ENCODE measurements at regions not wholly inside any gene's neighbourhood (a gene's known extent, or its start where the extent isn't known, plus 50 kb on each side); places are given as distances from the start of the nearest gene placed in this dataset.
"Not testable (repeated sequence)": the region's sequence is repeated elsewhere in the genome, so short reads cannot be mapped to it uniquely, and the experiment has no call there.

GRCh38 chr22:17303441-17303839, 65.8 kb upstream of the CECR2 start:
- no peaks in the 10 kb centered on the region for H4K20me1 ChIP-seq (ENCODE audit: insufficient read depth, poor library complexity, severe bottlenecking)
- no peaks in the 10 kb centered on the region for H3K36me3 ChIP-seq (replicated peaks; ENCODE audit: insufficient read depth, low read depth)
- no peak overlapping the region for H3K27ac ChIP-seq
- no peak for TF ChIP-seq CTCF (IDR thresholded peaks at IDR 0.05; ENCODE audit: poor library complexity)
- TF ChIP-seq EZH2phosphoT487 (IDR thresholded peaks at IDR 0.05; ENCODE audit: low read depth, severe bottlenecking, unreplicated experiment), result no peak
- TF ChIP-seq EZH2 (IDR thresholded peaks at IDR 0.05; ENCODE audit: borderline replicate concordance), result no peak
- no peaks in the 10 kb centered on the region for H3K27me3 ChIP-seq
- H3K4me1 ChIP-seq (ENCODE audit: insufficient read depth), result no peaks in the 10 kb centered on the region
- H3K4me3 ChIP-seq, result no peak overlapping the region
- no peaks in the 10 kb centered on the region for H3K79me2 ChIP-seq
- H3K9me3 ChIP-seq (ENCODE audit: low read depth), result no peaks in the 10 kb centered on the region
- no peak for DNase-seq (ENCODE audit: low spot score)
- H3K9me2 ChIP-seq (replicated peaks; ENCODE audit: insufficient read depth), result no peaks in the 10 kb centered on the region
- no peak overlapping the region for H3K4me2 ChIP-seq
- WGBS (ENCODE audit: low lambda C conversion rate, missing lambda C conversion rate), result 92% methylated on average over 15 of the region's 15 CpGs
- no peak overlapping the region for H2AFZ ChIP-seq

- H3K27ac ChIP-seq, result no peak overlapping the region
- no peak for DNase-seq (ENCODE audit: low spot score)
- no peak overlapping the region for H3K4me3 ChIP-seq
- H3K79me2 ChIP-seq, result no peaks in the 10 kb centered on the region
- no peaks in the 10 kb centered on the region for H3K27me3 ChIP-seq
- no peaks in the 10 kb centered on the region for H3K4me1 ChIP-seq (ENCODE audit: insufficient read depth)
- H2AFZ ChIP-seq, result no peak overlapping the region
- H3K9me3 ChIP-seq (ENCODE audit: low read depth), result no peaks in the 10 kb centered on the region
- H4K20me1 ChIP-seq (ENCODE audit: insufficient read depth, poor library complexity, severe bottlenecking), result no peaks in the 10 kb centered on the region
- no peaks in the 10 kb centered on the region for H3K9me2 ChIP-seq (replicated peaks; ENCODE audit: insufficient read depth)
- TF ChIP-seq EZH2phosphoT487 (IDR thresholded peaks at IDR 0.05; ENCODE audit: low read depth, severe bottlenecking, unreplicated experiment) (no peak), EZH2 (IDR thresholded peaks at IDR 0.05; ENCODE audit: borderline replicate concordance) (no peak), CTCF (IDR thresholded peaks at IDR 0.05; ENCODE audit: poor library complexity) (no peak)
- WGBS (ENCODE audit: low lambda C conversion rate, missing lambda C conversion rate), result 100% methylated on average over 1 of the region's 1 CpG
- H3K36me3 ChIP-seq (replicated peaks; ENCODE audit: insufficient read depth, low read depth), result no peaks in the 10 kb centered on the region
- H3K4me2 ChIP-seq, result no peak overlapping the region
Measured at GRCh38 chr22:17302616-17303015, 66.6 kb upstream of the CECR2 start.

- no peaks in the 10 kb centered on the region for H3K36me3 ChIP-seq (replicated peaks; ENCODE audit: insufficient read depth, low read depth)
- no peaks in the 10 kb centered on the region for H3K9me2 ChIP-seq (replicated peaks; ENCODE audit: insufficient read depth)
- 65% methylated on average over 2 of the region's 2 CpGs for WGBS (ENCODE audit: low lambda C conversion rate, missing lambda C conversion rate)
Measured at GRCh38 chr22:17300926-17301325, 68.3 kb upstream of the CECR2 start.

GRCh38 chr22:17298805-17299502, 70.3 kb upstream of the CECR2 start:
- H3K4me2 ChIP-seq; H3K27ac ChIP-seq; H3K4me1 ChIP-seq (ENCODE audit: insufficient read depth); H3K9me3 ChIP-seq (ENCODE audit: low read depth); H3K9me2 ChIP-seq (replicated peaks; ENCODE audit: insufficient read depth); H3K27me3 ChIP-seq; H3K79me2 ChIP-seq; H4K20me1 ChIP-seq (ENCODE audit: insufficient read depth, poor library complexity, severe bottlenecking); H2AFZ ChIP-seq; H3K36me3 ChIP-seq (replicated peaks; ENCODE audit: insufficient read depth, low read depth); H3K4me3 ChIP-seq: not testable (repeated sequence)
- 69% methylated on average over 7 of the region's 7 CpGs for WGBS (ENCODE audit: low lambda C conversion rate, missing lambda C conversion rate)
- peak; percentile 29 for DNase-seq (ENCODE audit: low spot score)

More at GRCh38 chr22:17300926-17301325, 68.3 kb upstream of the CECR2 start:
- no peak for DNase-seq (ENCODE audit: low spot score)
- Histone ChIP-seq H3K4me3 (no peak overlapping the region), H3K9me3 (ENCODE audit: low read depth) (no peaks in the 10 kb centered on the region), H3K4me1 (ENCODE audit: insufficient read depth) (no peaks in the 10 kb centered on the region), H4K20me1 (ENCODE audit: insufficient read depth, poor library complexity, severe bottlenecking) (no peaks in the 10 kb centered on the region), H3K27me3 (no peaks in the 10 kb centered on the region), H2AFZ (no peak overlapping the region), H3K79me2 (no peaks in the 10 kb centered on the region), H3K4me2 (no peak overlapping the region), H3K27ac (no peak overlapping the region)
- no peak for TF ChIP-seq EZH2 (IDR thresholded peaks at IDR 0.05; ENCODE audit: borderline replicate concordance)
- no peak for TF ChIP-seq CTCF (IDR thresholded peaks at IDR 0.05; ENCODE audit: poor library complexity)
- TF ChIP-seq EZH2phosphoT487 (IDR thresholded peaks at IDR 0.05; ENCODE audit: low read depth, severe bottlenecking, unreplicated experiment), result no peak
